Body of pancreas (tissue), 4 donors: ENCODE measurements at regions not wholly inside any gene's neighbourhood (a gene's known extent, or its start where the extent isn't known, plus 50 kb on each side); places are given as distances from the start of the nearest gene placed in this dataset.

Source experiments
- ATAC-seq: fragments of 150-250 bp; one replicate; pipeline ENCODE4 v1.9.1; 2016
- DNase-seq, 4 donors: peaks; one replicate each; pipeline ENCODE4 v3.0.0-alpha.2; 2019
- H3K27ac ChIP-seq, 4 donors: fragments of 200-600 bp; sonication (generic); 1 replicate in 3 of 4; 2 replicates in 1 of 4; pipeline versions ENCODE4 v1.5.1 to v1.6.1; 2016 to 2019; ENCODE audit warnings: mild to moderate bottlenecking in 1 of 4, mixed read lengths in 1 of 4, moderate library complexity in 1 of 4
- H3K27me3 ChIP-seq, 2 donors: fragments of 200-600 bp; sonication (generic); one replicate each; pipeline ENCODE4 v1.6.0; 2016; ENCODE audit warnings: mild to moderate bottlenecking in 1 of 2
- H3K36me3 ChIP-seq, 2 donors: fragments of 200-600 bp; sonication (generic); replicated peaks in 1 of 2; 2 replicates each; pipeline ENCODE4 v1.5.1; 2016; ENCODE audit warnings: low read depth in 2 of 2; ENCODE audit not compliant: insufficient read depth in 1 of 2
- H3K4me1 ChIP-seq: fragments of 200-600 bp; sonication (generic); one replicate; pipeline ENCODE4 v1.6.0; 2016
- H3K4me3 ChIP-seq, 2 donors: fragments of 200-600 bp; sonication (generic); 1 replicate in 1 of 2; 2 replicates in 1 of 2; pipeline ENCODE4 v1.5.1; 2016 to 2019
- H3K9me3 ChIP-seq, 3 donors: fragments of 200-600 bp; sonication (generic); 1 replicate in 2 of 3; 2 replicates in 1 of 3; pipeline ENCODE4 v1.5.1; 2016
- CTCF ChIP-seq, 7 experiments: fragments of 450-650 bp in 4 of 7; fragments of 200-600 bp in 3 of 7; sonication (generic) in 3 of 7; IDR thresholded peaks; one replicate each; pipeline ENCODE4 v1.5.1; 2016 to 2019; ENCODE audit warnings: antibody characterized with exemption in 7 of 7
- POLR2A ChIP-seq, 3 donors: fragments of 450-650 bp; IDR thresholded peaks; one replicate each; pipeline ENCODE4 v1.6.1; 2016; ENCODE audit warnings: antibody characterized with exemption in 3 of 3, mild to moderate bottlenecking in 2 of 3
- WGBS, 2 donors: methylation state at CpG; one replicate each; pipeline ENCODE4 v1.1.5; 2017; 5-methylcytosine and 5-hydroxymethylcytosine counted together
- intact Hi-C: fragments of 100-400 bp; cut with DNase I; formaldehyde crosslinking; loops from one replicate; pipeline ENCODE4 v1.15.1; 2023

- Histone ChIP-seq H3K9me3 (no peaks in the 10 kb centered on the region), H3K36me3 (no peaks in the 10 kb centered on the region), H3K27ac (no peak overlapping the region), H3K4me1 (no peaks in the 10 kb centered on the region), H3K27me3 (no peaks in the 10 kb centered on the region), H3K4me3 (no peak overlapping the region)
- no peak for TF ChIP-seq POLR2A (IDR thresholded peaks at IDR 0.05)
- TF ChIP-seq CTCF (IDR thresholded peaks at IDR 0.05), result no peak
- DNase-seq (no peak), ATAC-seq (no peak)
- intact Hi-C loops, result no loop called here
- 84 to 93% methylated on average over 3 of the region's 3 CpGs for WGBS, 2 donors
Observed at GRCh38 chr12:27902651-27903050, 69.9 kb downstream of the PTHLH start.

GRCh38 chr12:27901959-27902358 lies 70.6 kb downstream of the PTHLH start:
- H3K4me3 ChIP-seq, result no peak overlapping the region
- no peak for DNase-seq
- TF ChIP-seq CTCF (IDR thresholded peaks at IDR 0.05) (no peak), POLR2A (IDR thresholded peaks at IDR 0.05) (no peak)
- no peaks in the 10 kb centered on the region for H3K4me1 ChIP-seq
- H3K27me3 ChIP-seq, result no peaks in the 10 kb centered on the region
- intact Hi-C loops, result no loop called here
- WGBS, 2 donors, result 25 to 35% methylated on average over 3 of the region's 3 CpGs
- ATAC-seq, result no peak
- H3K36me3 ChIP-seq, result no peaks in the 10 kb centered on the region
- H3K27ac ChIP-seq, result no peak overlapping the region
- H3K9me3 ChIP-seq, result no peaks in the 10 kb centered on the region

GRCh38 chr12:27900920-27901879 lies 71.3 kb downstream of the PTHLH start:
- Histone ChIP-seq H3K4me1 (no peaks in the 10 kb centered on the region), H3K4me3 (no peak overlapping the region), H3K27ac (no peak overlapping the region), H3K36me3 (no peaks in the 10 kb centered on the region), H3K9me3 (no peaks in the 10 kb centered on the region), H3K27me3 (no peaks in the 10 kb centered on the region)
- no peak for DNase-seq
- no peak for ATAC-seq
- TF ChIP-seq POLR2A (IDR thresholded peaks at IDR 0.05) (no peak), CTCF (IDR thresholded peaks at IDR 0.05) (no peak)
- 74 to 78% methylated on average over 8 of the region's 8 CpGs for WGBS, 2 donors
- intact Hi-C loops, result no loop called here

GRCh38 chr12:27899151-27899661 lies 73.3 kb downstream of the PTHLH start:
- Histone ChIP-seq H3K4me1 (no peaks in the 10 kb centered on the region), H3K27ac (no peak overlapping the region), H3K27me3 (no peaks in the 10 kb centered on the region), H3K36me3 (no peaks in the 10 kb centered on the region), H3K9me3 (no peaks in the 10 kb centered on the region), H3K4me3 (no peak overlapping the region)
- WGBS, 2 donors, result 77 to 81% methylated on average over 7 of the region's 7 CpGs
- ATAC-seq (no peak), DNase-seq (no peak)
- TF ChIP-seq CTCF (IDR thresholded peaks at IDR 0.05), result no peak
- no peak for TF ChIP-seq POLR2A (IDR thresholded peaks at IDR 0.05)
- intact Hi-C loops, result no loop called here
